SKM-1 (cell line): ENCODE measurements at regions not wholly inside any gene's neighbourhood (a gene's known extent, or its start where the extent isn't known, plus 50 kb on each side); places are given as distances from the start of the nearest gene placed in this dataset.
"Not testable (repeated sequence)": the region's sequence is repeated elsewhere in the genome, so short reads cannot be mapped to it uniquely, and the experiment has no call there.

Experiments
- DNase-seq: peaks from one replicate; lab custom pipeline; 2025; ENCODE audit not compliant: unreplicated experiment; lab: John Stamatoyannopoulos, UW

- no peak for DNase-seq
These were observed 183.4 kb downstream of the NFKBIZ start for GRCh38 chr3:102032491-102033383.

GRCh38 chr3:102034639-102035451 is 185.5 kb downstream of the NFKBIZ start:
- DNase-seq, result no peak

- DNase-seq, result no peak
These were observed 186.7 kb downstream of the NFKBIZ start for GRCh38 chr3:102036017-102036416.

- no peak for DNase-seq
These were observed 187.2 kb downstream of the NFKBIZ start for GRCh38 chr3:102036472-102036871.

GRCh38 chr3:102037209-102037608 is 187.9 kb downstream of the NFKBIZ start:
- no peak for DNase-seq

- DNase-seq, result no peak
These were observed 188.5 kb downstream of the NFKBIZ start for GRCh38 chr3:102037791-102038190.

GRCh38 chr3:102038477-102039142 is 189.3 kb downstream of the NFKBIZ start:
- DNase-seq, result no peak

- not testable (repeated sequence) for DNase-seq
These were observed 190.8 kb downstream of the NFKBIZ start for GRCh38 chr3:102040144-102040543.

- DNase-seq, result no peak
These were observed 204.2 kb downstream of the NFKBIZ start for GRCh38 chr3:102053375-102053989.

GRCh38 chr3:102054543-102055080 is 205.3 kb downstream of the NFKBIZ start:
- DNase-seq, result no peak

GRCh38 chr3:102057781-102058421 is 208.6 kb downstream of the NFKBIZ start:
- DNase-seq, result no peak

GRCh38 chr3:102059145-102059943 is 210.0 kb downstream of the NFKBIZ start:
- DNase-seq, result no peak

GRCh38 chr3:102060814-102061213 is 211.5 kb downstream of the NFKBIZ start:
- no peak for DNase-seq

- DNase-seq, result no peak
These were observed 214.3 kb downstream of the NFKBIZ start for GRCh38 chr3:102063572-102063971.

GRCh38 chr3:102066470-102066869 is 217.2 kb downstream of the NFKBIZ start:
- no peak for DNase-seq

GRCh38 chr3:102068327-102068726 is 219.0 kb downstream of the NFKBIZ start:
- no peak for DNase-seq

GRCh38 chr3:102068736-102069135 is 219.4 kb downstream of the NFKBIZ start:
- no peak for DNase-seq

- no peak for DNase-seq
These were observed 219.9 kb downstream of the NFKBIZ start for GRCh38 chr3:102069211-102069662.

GRCh38 chr3:102074946-102075345 is 225.6 kb downstream of the NFKBIZ start:
- no peak for DNase-seq
